Caco-2 (cell line): ENCODE measurements at regions not wholly inside any gene's neighbourhood (a gene's known extent, or its start where the extent isn't known, plus 50 kb on each side); places are given as distances from the start of the nearest gene placed in this dataset.

Source experiments
- BruUV-seq: library from RNA; stranded (reverse); fragments of 400-500 nt; replicated peaks from 2 replicates; lab custom pipeline; 2021; lab: Mats Ljungman, UMichigan
- CTCF ChIA-PET: fragments of 300-600 bp; sonication (Branson Sonifier 250); formaldehyde crosslinking; loops from one replicate; lab custom pipeline; 2022; ENCODE audit warnings: antibody characterized with exemption; lab: Charles Lee
- POLR2A ChIA-PET: fragments of 300-600 bp; sonication (Branson Sonifier 250); formaldehyde crosslinking; loops from one replicate; lab custom pipeline; 2022; ENCODE audit warnings: antibody characterized with exemption; lab: Charles Lee
- DNase-seq, 2 experiments: peaks; one replicate each; pipeline versions ENCODE4 v3.0.0 to v3.0.0-alpha.2; 2020 to 2022
- H3K27me3 ChIP-seq: replicated peaks from 2 replicates; pipeline ENCODE4 v1.6.0; 2011; ENCODE audit warnings: low read length; ENCODE audit not compliant: control insufficient read depth, insufficient read depth
- H3K36me3 ChIP-seq: 2 replicates; pipeline ENCODE4 v1.5.1; 2011; ENCODE audit warnings: low read length; ENCODE audit not compliant: control insufficient read depth, insufficient read depth
- H3K4me1 ChIP-seq: fragments of 250-450 bp; sonication (Bioruptor Pico); 2 replicates; pipeline ENCODE4 v1.5.1; 2020; ENCODE audit warnings: mild to moderate bottlenecking
- H3K4me3 ChIP-seq: 2 replicates; pipeline ENCODE4 v1.5.1; 2011; ENCODE audit warnings: low read depth, mild to moderate bottlenecking, control low read depth, low read length
- H3K9me3 ChIP-seq: fragments of 250-450 bp; sonication (Bioruptor Pico); 2 replicates; pipeline ENCODE4 v1.5.1; 2020; ENCODE audit warnings: mild to moderate bottlenecking, moderate library complexity
- H3K27ac Mint-ChIP-seq: one replicate; pipeline ENCODE4 v1.8.0; 2022; ENCODE audit warnings: mixed read lengths; ENCODE audit not compliant: unreplicated experiment
- H3K27me3 Mint-ChIP-seq: one replicate; pipeline ENCODE4 v1.8.0; 2022; ENCODE audit warnings: mixed read lengths; ENCODE audit not compliant: insufficient read depth, unreplicated experiment
- H3K36me3 Mint-ChIP-seq: one replicate; pipeline ENCODE4 v1.8.0; 2022; ENCODE audit warnings: mild to moderate bottlenecking, mixed read lengths; ENCODE audit not compliant: insufficient read depth, unreplicated experiment
- H3K4me1 Mint-ChIP-seq: one replicate; pipeline ENCODE4 v1.8.0; 2022; ENCODE audit warnings: low read depth, mixed read lengths; ENCODE audit not compliant: unreplicated experiment
- H3K4me3 Mint-ChIP-seq: one replicate; pipeline ENCODE4 v1.8.0; 2022; ENCODE audit warnings: mild to moderate bottlenecking, moderate library complexity, mixed read lengths; ENCODE audit not compliant: unreplicated experiment
- H3K9me3 Mint-ChIP-seq: one replicate; pipeline ENCODE4 v1.8.0; 2022; ENCODE audit warnings: mixed read lengths; ENCODE audit not compliant: unreplicated experiment
- intact Hi-C: fragments of 100-400 bp; cut with micrococcal nuclease; formaldehyde crosslinking; loops from one replicate; pipeline ENCODE4 v1.10.0; 2022; ENCODE audit not compliant: unreplicated experiment
- TF ChIP-seq, protein P1 (sequence below), 2 experiments: fragments of 200-600 bp in 1 of 2; IDR thresholded peaks; 1 replicate in 1 of 2; 2 replicates in 1 of 2; pipeline versions ENCODE4 v1.5.1 to v1.8.0; 2011 to 2022; ENCODE audit warnings: antibody characterized with exemption in 1 of 2, control low read depth in 1 of 2, inconsistent platforms in 1 of 2, low read depth in 1 of 2, low read length in 1 of 2, mild to moderate bottlenecking in 1 of 2, moderate library complexity in 1 of 2; ENCODE audit not compliant: insufficient read depth in 1 of 2, severe bottlenecking in 1 of 2, unreplicated experiment in 1 of 2

DNA sequence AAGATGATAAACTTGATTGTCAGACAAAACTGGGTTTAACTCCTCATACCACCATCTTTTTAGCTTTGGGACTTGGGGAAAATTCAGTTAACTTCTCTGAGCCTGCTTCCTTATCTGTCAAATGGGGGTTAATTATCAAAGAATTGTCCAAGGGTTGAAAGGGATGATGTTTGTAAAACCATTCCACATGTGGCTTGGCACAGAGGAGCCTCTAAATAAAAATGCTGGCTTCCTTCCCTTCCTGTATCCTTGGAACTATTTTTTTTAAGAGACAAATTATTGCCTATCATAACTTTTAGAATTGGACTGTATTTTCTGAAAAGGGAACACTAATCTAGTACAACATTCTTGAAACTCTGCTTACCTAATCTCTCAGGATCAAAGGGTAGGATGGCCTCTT lies 143.4 kb upstream of the USP24 start:
- H3K9me3 ChIP-seq = no peaks in the 10 kb centered on the region
- no peaks in the 10 kb centered on the region for H3K27me3 ChIP-seq
- Mint-ChIP-seq H3K27me3 (no peaks in the 10 kb centered on the region), H3K4me3 (no peak overlapping the region), H3K36me3 (no peaks in the 10 kb centered on the region), H3K9me3 (no peaks in the 10 kb centered on the region), H3K4me1 (no peaks in the 10 kb centered on the region), H3K27ac (no peak overlapping the region)
- DNase-seq = no peak
- intact Hi-C loops = no loop called here
- no peaks in the 10 kb centered on the region for H3K36me3 ChIP-seq
- BruUV-seq = no TSS peak
- no peak overlapping the region for H3K4me3 ChIP-seq
- ChIA-PET CTCF (no interaction called here), POLR2A (no interaction called here)
- no peaks in the 10 kb centered on the region for H3K4me1 ChIP-seq
- TF ChIP-seq, protein P1, sequence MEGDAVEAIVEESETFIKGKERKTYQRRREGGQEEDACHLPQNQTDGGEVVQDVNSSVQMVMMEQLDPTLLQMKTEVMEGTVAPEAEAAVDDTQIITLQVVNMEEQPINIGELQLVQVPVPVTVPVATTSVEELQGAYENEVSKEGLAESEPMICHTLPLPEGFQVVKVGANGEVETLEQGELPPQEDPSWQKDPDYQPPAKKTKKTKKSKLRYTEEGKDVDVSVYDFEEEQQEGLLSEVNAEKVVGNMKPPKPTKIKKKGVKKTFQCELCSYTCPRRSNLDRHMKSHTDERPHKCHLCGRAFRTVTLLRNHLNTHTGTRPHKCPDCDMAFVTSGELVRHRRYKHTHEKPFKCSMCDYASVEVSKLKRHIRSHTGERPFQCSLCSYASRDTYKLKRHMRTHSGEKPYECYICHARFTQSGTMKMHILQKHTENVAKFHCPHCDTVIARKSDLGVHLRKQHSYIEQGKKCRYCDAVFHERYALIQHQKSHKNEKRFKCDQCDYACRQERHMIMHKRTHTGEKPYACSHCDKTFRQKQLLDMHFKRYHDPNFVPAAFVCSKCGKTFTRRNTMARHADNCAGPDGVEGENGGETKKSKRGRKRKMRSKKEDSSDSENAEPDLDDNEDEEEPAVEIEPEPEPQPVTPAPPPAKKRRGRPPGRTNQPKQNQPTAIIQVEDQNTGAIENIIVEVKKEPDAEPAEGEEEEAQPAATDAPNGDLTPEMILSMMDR (IDR thresholded peaks at IDR 0.05; ENCODE audit: insufficient read depth in 1 of 2, low read depth in 1 of 2, low read length in 1 of 2, severe bottlenecking in 1 of 2, unreplicated experiment in 1 of 2) = no peak

GRCh38 chr1:55355549-55355948 lies 140.4 kb upstream of the USP24 start:
- BruUV-seq = no TSS peak
- H3K9me3 Mint-ChIP-seq = no peaks in the 10 kb centered on the region
- no peaks in the 10 kb centered on the region for H3K36me3 ChIP-seq
- no peaks in the 10 kb centered on the region for H3K36me3 Mint-ChIP-seq
- intact Hi-C loops = no loop called here
- no peaks in the 10 kb centered on the region for H3K4me1 ChIP-seq
- no peak overlapping the region for H3K4me3 Mint-ChIP-seq
- CTCF ChIA-PET = no interaction called here
- POLR2A ChIA-PET = no interaction called here
- H3K27me3 Mint-ChIP-seq = no peaks in the 10 kb centered on the region
- no peak for DNase-seq
- no peak overlapping the region for H3K4me3 ChIP-seq
- H3K27me3 ChIP-seq = no peaks in the 10 kb centered on the region
- H3K27ac Mint-ChIP-seq = no peak overlapping the region
- no peaks in the 10 kb centered on the region for H3K9me3 ChIP-seq
- H3K4me1 Mint-ChIP-seq = no peaks in the 10 kb centered on the region
- TF ChIP-seq, protein P1 (IDR thresholded peaks at IDR 0.05; ENCODE audit: insufficient read depth in 1 of 2, low read depth in 1 of 2, low read length in 1 of 2, severe bottlenecking in 1 of 2, unreplicated experiment in 1 of 2) = no peak

GRCh38 chr1:55353707-55354620 lies 138.8 kb upstream of the USP24 start:
- Histone ChIP-seq H3K9me3 (no peaks in the 10 kb centered on the region), H3K4me3 (no peak overlapping the region), H3K36me3 (no peaks in the 10 kb centered on the region), H3K27me3 (no peaks in the 10 kb centered on the region), H3K4me1 (no peaks in the 10 kb centered on the region)
- Mint-ChIP-seq H3K4me3 (no peak overlapping the region), H3K4me1 (no peaks in the 10 kb centered on the region), H3K27ac (no peak overlapping the region), H3K27me3 (no peaks in the 10 kb centered on the region), H3K9me3 (no peaks in the 10 kb centered on the region), H3K36me3 (no peaks in the 10 kb centered on the region)
- ChIA-PET POLR2A (no interaction called here), CTCF (no interaction called here)
- intact Hi-C loops = no loop called here
- no TSS peak for BruUV-seq
- TF ChIP-seq, protein P1 (IDR thresholded peaks at IDR 0.05; ENCODE audit: insufficient read depth in 1 of 2, low read depth in 1 of 2, low read length in 1 of 2, severe bottlenecking in 1 of 2, unreplicated experiment in 1 of 2) = no peak
- DNase-seq = no peak
